LoVo (cell line): ENCODE measurements at regions not wholly inside any gene's neighbourhood (a gene's known extent, or its start where the extent isn't known, plus 50 kb on each side); places are given as distances from the start of the nearest gene placed in this dataset.
"Not testable (repeated sequence)": the region's sequence is repeated elsewhere in the genome, so short reads cannot be mapped to it uniquely, and the experiment has no call there.

Experiments used
- DNase-seq: peaks from one replicate; pipeline ENCODE4 v3.0.0-alpha.2; 2016; ENCODE audit warnings: low spot score

DNA sequence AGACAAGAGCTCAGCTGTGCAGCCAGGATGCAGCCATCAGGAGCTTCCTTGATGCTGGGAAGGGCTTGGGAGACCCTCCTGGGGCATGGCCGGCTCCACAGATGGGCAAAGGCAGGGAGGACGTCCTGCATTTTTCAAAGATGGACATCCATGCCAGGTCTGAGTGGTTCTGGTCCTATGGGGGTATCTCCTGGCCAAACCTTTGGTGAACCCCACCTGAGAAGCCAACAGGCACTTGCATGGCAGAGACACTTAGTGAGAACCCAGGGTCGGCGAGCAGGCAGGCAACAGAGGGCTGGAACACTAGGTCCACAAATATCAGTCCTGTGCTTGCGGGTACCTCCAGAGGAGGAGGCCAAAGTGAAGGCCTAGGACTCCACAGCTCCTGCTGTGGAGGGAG is 70.0 kb downstream of the KCTD15 start:
- DNase-seq = no peak

DNA sequence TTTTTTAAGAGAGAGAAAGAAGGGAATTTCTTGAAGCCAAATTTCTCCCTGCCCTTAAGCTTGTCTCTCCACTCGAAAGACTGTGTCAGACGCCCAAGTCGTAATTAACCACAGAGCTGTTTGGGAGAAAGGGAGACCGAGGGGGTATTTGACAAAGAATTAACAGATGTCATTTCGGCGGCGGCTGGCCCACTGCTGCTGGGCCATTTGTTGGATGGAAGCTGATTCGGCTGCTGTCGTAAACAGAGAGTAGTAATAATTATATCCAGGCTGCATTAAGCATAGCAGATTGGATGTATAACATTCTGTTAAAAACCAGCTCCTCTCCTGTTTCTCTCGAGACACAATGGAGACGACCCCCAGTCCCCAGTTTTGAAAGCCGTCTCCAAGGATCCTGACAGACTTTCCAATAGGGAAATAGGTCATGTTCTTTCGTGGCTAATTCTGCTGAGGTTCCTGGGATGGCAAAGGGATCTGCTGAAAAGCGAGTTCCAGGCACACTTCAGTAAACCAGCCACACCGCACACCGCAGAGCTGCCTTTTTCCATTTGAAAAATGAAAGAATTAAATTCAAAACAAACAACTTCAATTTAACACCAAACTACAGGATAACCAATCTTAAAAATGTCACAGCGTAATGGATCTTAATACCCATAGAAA is 71.5 kb downstream of the KCTD15 start:
- no peak for DNase-seq

DNA sequence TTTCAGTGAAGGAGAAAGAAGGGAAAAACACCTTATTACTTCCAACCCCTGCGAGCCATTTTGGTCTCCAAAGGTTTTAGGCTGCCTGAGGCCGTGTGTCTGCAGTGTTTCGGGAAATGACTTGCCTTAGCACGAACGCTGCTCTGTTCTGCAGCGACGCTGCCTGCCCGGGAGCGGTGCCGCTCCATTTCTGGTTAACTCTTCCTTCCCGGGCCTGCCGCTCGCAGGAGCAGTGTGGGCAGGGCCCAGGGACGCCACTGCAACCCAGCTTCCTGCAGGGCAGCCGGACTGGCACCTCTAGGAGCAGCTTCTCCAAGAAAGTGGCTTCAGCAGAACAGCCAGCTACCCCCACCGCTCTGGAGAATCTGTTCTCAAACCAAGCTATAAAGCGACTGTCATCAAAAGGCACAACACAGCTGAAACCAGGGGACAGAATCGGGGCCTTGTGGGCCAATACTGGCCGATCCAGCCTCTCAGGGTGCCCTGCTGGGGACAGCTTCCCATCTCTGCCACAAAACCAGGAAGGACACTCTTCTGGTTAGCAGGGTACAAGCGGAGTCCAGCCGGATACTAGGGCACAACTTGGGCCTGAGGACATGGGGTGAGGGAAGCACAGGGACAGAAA is 72.2 kb downstream of the KCTD15 start:
- no peak for DNase-seq

DNA sequence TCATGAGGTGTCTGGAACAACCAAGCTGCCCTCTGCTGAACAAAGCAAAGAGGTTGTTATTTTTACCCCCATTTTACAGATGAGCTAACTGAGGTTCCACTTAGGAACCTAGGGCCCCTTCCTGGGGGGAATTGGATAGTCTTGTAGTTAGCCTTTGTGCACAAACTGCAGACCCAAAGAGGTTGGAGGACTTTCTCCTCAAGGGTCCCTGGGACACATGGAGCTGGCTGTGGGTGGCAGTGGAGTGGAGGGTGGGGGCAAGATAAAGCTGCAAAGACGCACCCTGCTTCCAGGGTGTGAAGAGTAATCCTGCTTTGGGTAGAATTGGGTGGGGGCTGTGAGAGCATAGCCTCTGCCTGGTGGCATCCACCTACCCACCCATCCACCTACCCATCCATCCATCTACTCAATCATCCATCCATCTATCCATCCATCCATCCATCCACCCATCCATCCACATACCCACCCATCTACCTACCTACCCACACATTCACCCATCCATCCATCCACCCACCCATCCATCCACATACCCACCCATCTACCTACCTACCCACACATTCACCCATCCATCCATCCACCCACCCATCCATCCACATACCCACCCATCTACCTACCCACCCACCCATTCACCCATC is 73.7 kb downstream of the KCTD15 start:
- not testable (repeated sequence) for DNase-seq

DNA sequence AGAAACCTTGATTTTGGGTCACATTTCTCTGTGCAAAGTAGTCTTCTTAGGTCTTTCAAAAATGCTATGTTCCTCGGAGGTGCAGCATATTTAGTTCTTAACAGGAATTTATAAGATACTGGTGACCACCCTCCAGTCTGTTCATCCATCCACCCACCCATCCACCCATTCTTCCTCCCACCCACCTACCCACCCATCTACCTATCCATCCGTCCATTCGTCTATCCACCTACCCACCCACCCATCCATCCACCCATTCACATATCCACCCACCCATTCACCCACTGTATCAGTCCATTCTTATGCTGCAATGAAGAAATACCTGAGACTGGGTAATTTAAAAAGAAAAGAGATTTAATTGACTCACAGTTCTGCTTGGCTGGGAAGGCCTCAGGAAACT is 74.9 kb downstream of the KCTD15 start:
- no peak for DNase-seq

DNA sequence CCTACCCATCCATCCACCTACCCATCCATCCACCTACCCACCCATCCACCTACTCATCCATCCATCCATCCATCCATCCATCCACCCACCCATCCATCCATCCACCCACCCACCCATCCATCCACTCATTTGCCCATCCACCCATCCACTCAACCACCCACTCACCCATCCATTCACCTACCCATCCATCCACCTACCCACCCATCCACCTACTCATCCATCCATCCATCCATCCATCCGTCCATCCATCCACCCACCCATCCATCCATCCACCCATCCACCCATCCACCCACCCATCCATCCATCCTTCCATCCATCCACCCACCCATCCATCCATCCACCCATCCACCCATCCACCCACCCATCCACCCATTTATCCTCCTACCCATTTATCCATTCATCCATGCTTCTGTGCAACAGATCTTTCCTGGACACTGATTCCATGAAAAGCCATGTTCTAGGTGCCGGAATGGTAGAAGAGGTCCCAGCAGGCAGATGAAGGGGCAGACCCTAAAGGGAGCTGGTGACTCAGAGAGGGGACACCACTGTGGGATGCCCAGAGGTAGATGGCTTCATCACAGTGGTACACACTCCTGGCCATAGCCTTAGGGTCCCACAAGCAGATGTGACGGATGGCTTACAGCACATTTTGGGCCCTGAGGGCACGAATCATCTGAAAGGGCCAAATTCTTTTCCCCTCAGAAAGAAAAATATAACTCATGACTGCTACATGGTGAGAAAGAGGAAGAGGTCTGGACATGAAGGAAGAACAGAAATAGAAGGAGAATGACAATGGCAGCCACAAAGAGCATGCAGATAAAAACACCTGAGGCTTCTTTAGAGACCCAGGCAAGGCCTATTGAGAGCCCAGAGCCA is 76.0 kb downstream of the KCTD15 start:
- DNase-seq = no peak

DNA sequence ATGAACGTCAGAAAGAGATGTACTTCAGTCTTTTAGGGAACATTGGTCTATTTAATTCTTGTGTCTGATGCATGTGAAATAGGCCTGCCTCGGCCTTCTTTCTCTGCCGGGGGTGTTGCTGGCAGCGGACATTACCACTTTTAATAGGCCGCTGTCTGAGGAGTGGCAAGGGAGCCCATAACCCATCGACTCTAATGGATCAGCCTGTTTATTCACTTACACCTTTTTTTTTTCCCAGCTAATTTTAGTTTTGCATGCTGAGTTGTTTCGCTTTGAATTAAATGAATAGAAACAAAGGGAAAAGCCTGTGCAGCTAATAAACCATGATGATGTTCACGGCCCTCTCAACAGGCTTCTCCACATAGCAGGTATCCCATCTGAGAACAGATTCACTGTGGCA is 78.4 kb downstream of the KCTD15 start:
- DNase-seq = no peak

DNA sequence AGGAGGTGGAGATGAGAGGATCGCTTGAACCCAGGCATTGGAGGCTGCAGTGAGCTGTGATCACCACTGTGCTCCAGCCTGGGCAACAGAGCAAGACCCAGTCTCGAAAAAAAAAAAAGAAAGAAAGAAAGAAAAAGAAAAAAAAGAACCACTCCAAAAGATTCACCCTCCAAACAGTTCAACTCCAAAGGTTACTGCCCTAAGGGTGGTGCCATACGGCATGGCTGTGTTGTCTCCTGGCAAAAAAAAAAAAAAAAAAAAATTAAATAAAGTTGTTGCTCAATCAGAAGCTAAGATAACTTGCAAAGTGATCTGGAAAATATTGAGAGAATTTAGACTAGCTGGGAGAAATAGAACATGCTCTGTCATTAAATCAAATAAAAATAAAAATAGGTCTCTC is 79.5 kb downstream of the KCTD15 start:
- no peak for DNase-seq

DNA sequence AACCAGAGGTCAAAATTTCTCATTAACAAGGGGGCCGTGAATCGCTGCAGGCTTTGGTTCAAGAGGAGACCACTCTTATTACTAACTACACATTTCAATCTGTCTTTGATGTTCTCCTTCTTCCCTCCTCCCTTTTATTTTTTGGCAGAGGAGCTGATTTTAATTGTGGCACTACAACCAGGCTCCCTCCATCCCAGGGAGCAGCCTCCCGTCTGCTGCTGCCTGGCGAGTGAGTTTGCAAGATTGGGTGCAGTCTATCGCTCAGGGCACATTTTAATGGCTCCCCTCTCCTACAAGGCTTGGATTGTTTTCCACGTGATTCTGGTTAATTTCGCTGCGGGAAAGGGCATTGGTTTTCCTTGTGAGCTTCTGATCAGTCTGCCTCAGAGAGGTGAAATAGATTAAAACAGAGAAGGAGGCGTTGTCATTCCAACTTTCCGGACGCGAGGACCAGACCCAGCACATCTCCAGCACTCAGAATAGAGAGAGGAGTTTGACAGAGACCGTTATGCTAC is 81.4 kb downstream of the KCTD15 start:
- DNase-seq = no peak

DNA sequence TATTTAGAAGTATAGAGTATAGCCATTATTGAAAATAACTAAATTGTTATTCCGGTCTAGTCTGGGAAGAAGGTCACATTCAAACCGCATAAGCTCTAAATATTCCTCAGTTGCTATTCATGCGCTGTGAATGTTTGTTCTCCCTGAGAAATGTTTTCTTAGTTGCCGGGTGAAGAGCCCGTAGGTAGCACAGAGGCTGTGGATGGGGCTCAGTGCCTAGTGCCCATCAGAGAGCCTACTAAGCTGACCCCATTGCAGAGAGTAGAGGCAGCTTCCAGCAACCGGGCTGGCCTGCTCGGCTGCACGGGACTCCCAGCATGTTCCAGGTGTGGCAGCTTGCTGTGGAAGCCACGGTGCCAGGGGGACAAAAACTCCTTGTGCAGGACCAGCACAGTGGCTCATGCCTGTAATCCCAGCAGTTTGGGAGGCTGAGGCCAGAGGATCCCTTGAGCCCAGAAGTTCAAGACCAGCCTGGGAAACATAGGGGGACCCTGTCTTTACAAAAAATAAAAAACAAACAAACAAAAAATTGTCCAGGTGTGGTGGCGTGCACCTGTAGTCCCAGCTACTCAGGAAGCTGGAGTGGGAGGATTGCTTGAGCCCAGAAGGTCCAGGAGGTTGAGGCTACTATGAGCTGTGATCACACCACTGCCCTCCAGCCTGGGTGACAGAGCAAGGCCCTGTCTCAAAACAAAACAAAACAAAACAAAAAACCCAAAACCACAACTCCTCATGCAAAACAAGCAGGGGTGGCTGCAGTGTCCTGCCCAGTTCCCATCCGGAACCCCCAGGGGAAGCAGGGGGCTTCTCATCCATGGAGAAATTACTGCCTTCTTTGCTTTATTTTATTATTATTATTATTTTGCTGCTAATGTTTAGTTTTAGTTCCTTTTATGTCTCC is 82.5 kb downstream of the KCTD15 start:
- DNase-seq = no peak

DNA sequence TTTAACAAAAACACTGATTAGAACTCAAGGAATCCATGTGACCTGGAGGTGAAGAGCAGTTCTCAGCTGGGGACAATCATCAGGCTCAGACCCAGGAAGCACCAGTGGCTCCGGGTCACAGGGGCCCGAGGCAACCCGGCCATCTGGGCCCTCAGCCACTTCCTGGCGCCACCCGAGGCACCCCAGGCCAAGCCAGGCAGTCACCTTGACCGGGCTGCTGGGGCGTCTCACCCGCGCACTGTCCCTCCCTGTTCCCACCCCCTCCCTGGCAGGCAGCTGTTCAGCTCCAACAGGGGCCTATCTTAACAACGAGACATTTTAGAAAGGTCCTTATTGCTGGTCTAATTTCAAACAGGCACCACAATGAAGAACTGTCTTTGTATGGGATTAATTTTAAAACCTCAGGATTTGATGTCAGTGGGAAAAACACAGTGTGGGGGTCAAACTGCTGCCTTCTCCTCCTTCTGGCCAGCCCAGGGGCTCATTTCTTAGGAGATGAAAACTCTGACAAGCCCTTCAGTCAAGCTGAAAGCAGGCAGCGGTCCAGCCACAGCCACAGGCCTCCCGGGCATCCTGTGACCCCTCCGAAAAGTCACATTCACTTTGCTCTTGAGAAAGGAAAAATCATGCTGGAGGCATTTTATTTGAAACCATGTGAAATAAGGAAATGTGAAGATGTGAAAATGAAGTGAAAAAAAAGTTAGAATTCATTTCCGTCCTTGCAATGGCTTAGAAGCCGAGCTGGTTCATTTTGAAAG is 83.3 kb downstream of the KCTD15 start:
- DNase-seq = no peak

DNA sequence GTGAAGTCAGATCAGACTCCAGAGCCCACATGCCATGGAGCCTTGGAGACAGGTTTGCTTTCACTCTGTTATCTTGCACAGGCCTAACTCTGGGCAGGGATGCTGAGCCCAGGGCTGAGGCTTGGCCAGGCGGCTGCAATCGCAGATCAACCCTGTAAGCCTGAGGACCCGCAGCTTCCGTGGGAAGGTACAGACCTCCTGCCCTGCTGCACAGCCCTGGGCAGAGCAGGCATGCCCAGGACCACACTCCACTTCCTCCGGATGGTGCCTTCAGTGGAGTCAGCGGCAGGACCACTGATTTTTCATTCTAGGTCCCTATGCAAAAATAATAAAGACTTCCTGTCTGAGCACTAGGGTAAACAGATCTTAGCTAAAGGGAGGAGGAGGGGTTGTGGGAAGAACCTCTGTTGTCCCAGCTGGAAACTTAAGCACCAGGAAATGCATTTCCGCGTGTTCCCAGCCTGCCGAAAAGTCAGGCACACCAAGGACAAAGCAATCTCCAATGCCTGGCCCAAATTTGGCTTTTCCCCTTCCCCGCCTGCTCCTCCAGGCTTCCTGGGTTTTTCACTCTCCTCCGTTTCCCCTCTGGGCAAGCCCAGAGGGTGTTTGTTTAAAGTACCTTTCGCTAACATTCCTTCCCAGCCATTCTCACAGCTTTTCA is 87.3 kb downstream of the KCTD15 start:
- DNase-seq = no peak

DNA sequence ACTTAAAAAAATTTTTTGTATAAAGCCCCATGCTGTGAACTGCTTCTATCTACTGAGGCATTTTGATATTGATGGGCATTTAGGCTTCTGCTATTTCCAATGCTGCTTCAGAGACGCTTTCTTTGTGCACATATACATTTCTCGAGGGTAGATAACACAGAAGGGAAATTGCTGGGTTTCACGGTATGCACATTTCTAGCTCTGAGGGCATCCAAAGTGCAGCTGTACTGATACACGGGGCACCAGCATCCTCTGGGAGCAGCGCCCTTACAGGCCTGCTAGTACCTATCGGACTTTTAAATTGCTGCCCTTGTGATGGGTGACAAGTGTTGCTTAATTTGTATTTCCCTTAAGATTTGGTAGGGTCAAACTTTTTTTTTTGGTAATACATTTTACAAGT is 88.6 kb downstream of the KCTD15 start:
- no peak for DNase-seq

DNA sequence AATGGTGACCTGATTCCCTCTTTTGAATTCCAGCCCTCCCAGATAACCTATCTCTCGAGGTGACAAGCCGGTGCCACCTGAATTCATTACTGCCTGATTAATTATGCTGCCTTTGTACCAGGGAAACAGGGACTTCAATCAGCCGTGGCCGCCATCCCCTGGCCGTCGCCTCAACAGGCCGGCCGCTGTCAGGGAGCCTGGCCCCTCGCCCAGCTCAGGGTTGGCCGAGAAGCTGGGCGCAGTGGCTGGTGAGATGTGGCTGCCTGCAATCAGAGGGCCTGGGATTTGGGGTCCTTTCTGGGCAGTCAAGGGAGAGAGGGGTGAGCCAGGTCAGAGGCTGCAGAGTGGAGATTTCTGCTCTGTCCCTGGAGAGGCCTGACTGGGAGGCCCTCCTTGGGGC is 91.2 kb downstream of the KCTD15 start:
- DNase-seq = no peak

DNA sequence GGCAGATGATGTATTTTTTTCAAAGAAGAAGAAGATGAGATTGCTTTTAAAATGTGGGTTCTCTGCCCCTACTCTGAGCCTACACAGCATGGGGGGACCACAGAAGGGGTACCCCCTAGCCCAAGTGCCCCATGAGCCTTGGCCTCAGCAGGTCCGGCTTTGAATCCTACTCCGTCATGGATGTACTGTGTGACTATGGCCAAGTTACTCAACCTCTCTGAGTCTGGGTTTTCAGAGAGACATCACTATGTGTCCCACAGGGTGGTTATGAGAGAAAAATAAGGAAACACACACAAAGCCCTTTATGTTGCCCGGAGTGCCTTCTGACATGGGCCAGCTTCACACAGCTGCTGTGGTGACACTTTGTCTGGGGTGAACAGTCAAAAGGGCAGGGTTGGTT is 92.0 kb downstream of the KCTD15 start:
- DNase-seq = no peak

DNA sequence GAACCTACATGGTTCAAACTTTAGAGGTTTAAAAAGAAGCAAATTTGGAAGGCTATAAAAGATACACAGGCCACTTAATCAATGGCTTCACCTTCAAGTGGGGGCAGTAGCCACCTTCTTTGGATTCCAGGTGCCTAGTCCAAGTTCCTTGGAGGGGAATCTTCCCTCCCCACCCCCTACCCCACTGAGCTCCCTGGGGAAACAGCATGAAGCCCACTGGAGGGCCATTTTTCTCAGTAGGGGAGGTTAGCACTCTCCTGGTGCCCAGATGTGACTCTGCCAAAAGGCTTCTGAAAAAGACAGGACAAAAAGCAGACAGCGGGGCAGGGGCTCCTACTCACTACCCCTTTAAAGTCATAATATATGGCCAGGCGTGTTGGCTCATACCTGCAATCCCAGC is 93.9 kb downstream of the KCTD15 start:
- no peak for DNase-seq

DNA sequence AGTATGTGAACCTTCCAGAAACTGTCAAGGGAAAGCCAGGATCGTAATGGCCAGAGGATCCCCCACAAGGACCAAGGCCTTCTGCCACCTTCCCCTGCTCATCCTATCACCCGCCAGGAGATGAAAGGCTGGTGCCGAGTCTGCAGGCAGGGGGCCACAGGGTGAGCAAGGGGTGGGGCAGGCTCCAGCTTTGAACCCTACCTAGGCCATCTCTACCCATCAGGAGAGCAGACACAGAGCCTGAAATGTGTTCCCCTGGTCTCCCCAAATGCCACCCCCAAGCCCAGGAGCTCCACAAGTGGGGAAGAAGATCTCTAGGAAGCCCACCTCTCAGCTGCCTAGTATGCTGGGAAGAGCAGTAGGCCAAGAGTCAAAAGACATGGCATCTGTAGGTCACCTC is 95.1 kb downstream of the KCTD15 start:
- DNase-seq = no peak

DNA sequence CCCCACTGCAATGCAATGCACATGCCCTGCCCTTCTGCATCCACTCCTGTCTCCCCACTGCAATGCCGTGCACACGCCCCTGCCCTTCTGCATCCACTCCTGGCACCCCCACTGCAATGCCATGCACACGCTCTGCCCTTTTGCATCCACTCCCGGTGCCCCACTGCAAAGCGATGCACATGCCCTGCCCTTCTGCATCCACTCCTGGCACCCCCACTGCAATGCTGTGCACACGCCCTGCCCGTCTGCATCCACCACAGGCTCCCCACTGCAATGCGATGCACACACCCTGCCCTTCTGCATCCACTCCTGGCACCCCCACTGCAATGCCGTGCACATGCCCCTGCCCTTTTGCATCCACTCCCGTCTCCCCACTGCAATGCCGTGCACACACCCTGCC is 98.1 kb downstream of the KCTD15 start:
- no peak for DNase-seq

DNA sequence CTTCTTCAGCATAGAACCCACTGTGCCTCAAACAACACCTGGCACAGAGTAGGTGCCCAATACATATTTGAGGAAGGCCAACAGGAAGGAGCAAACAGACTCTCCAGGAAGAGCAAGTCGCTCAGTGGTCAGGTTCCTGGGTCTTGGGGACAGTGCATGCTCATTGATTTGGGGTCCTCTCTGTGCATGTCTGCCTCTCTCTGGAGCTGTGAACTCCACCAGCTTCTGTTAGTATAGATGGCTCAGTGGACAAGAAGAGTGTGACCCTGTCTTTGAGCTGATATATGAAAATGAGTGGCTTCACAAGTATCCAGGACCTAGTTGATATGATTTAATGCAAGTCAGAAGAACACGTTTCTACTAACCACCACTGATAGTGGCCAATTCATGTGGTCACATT is 98.7 kb downstream of the KCTD15 start:
- no peak for DNase-seq

DNA sequence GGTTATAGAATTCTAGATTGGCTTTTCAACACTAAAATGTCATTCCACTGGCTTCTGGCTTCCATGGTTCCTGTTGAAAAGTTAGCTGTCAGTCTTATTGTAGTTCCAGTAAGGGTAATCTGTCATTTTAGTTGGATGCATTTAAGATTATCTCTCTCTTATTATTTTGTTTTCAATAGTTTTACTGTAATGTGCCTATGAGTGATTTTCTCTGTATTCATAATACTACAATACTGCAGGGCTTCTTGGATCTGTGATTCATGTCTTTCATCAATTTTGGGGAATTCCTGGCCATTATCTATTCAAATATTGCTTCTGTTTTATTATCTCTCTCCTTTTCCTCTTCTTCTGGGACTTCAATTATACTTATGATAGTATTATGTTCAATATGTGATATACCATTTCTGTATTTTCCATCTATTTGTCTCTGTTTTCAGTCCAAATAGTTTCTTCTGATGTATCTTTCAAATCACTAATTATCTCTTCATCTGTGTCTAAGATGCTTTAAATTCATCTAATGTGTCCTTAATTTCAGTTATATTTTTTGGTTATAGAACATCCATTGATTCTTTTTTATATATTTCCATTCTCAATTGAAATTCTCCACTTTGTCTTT is 101.5 kb downstream of the KCTD15 start:
- DNase-seq = no peak
